ENCODE measurements at regions not wholly inside any gene's neighbourhood (a gene's known extent, or its start where the extent isn't known, plus 50 kb on each side); places are given as distances from the start of the nearest gene placed in this dataset.

- no peak for DNase-seq
- no peak overlapping the region for H3K4me3 Mint-ChIP-seq
- no peak for ATAC-seq (replicated peaks)
- H3K27ac Mint-ChIP-seq, result no peak overlapping the region
- no peaks in the 10 kb centered on the region for H3K36me3 Mint-ChIP-seq (ENCODE audit: insufficient read depth)
- peaks cover 0 to 6% of the 10 kb centered on the region in 2 donors for H3K27me3 Mint-ChIP-seq
- H3K9me3 Mint-ChIP-seq, result peaks cover 0 to 2% of the 10 kb centered on the region in 2 donors
- H3K4me1 Mint-ChIP-seq (ENCODE audit: low read depth in 2 of 2), result no peaks in the 10 kb centered on the region
Observed at GRCh38 chr20:40232756-40233155, 456.3 kb downstream of the MAFB start.

DNA sequence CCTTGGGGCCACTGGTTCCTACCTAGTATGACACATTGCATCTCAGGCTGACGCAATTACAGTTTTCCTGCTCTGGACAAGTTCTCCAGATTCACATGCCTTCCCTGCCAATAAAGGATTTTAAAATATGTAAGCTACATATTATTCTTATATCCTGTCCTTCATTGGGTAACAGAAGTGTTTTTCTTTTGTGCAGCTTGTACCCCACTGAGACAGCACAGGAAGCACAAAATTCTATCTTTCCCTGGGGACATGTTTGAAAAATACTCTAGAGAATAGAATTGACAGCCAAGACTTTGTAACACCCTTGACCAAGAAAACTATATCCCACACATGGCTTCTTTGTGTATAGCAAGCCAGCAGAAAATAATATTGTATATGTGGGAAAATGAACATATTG is 456.8 kb downstream of the MAFB start:
- H3K4me1 Mint-ChIP-seq (ENCODE audit: low read depth in 2 of 2), result no peaks in the 10 kb centered on the region
- no peak overlapping the region for H3K27ac Mint-ChIP-seq
- H3K36me3 Mint-ChIP-seq (ENCODE audit: insufficient read depth), result no peaks in the 10 kb centered on the region
- H3K27me3 Mint-ChIP-seq, result peaks cover 0 to 6% of the 10 kb centered on the region in 2 donors
- ATAC-seq (replicated peaks) (no peak), DNase-seq (no peak)
- peaks cover 0 to 2% of the 10 kb centered on the region in 2 donors for H3K9me3 Mint-ChIP-seq
- no peak overlapping the region for H3K4me3 Mint-ChIP-seq

DNA sequence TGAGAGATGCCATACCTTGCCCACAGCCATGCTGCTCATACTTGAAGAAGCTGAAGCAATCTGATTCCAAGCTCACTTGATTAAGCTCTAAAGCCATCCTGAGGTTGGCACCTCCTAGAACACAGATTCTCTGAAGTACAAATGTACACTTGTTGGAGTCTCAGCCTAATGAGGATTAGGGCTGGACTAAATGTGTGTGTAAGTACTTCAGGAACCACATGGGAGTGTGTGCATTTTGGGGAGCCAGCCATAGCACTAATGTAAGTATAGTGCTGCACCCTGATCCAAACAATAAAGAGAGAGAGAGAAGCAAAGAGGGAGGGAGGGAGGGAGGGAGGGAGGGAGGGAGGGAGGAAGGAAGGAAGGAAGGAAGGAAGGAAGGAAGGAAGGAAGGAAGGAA is 458.6 kb downstream of the MAFB start:
- no peaks in the 10 kb centered on the region for H3K36me3 Mint-ChIP-seq (ENCODE audit: insufficient read depth)
- no peak overlapping the region for H3K27ac Mint-ChIP-seq
- DNase-seq (no peak), ATAC-seq (replicated peaks) (no peak)
- H3K9me3 Mint-ChIP-seq, result peaks cover 0 to 2% of the 10 kb centered on the region in 2 donors
- H3K4me1 Mint-ChIP-seq (ENCODE audit: low read depth in 2 of 2), result no peaks in the 10 kb centered on the region
- no peak overlapping the region for H3K4me3 Mint-ChIP-seq
- peaks cover 0 to 6% of the 10 kb centered on the region in 2 donors for H3K27me3 Mint-ChIP-seq

DNA sequence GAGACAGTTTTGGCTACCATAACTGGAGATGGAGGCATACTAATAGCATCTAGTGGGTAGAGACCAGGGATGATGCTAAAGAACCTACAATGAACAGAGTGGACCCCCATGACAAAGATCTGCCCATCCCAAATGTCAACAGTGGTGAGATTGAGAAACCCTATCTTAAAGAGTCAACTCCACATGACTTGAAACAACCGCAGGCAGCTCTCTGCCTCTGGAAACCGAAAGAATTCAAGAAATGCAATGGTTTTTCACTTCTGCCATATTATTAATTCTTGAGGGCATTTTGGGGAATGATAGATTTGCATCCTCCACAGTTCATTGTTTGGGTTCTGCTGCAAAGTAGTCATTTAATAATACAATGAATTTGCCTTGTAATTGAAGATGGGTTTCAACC is 463.4 kb downstream of the MAFB start:
- Mint-ChIP-seq H3K4me3 (no peak overlapping the region), H3K9me3 (peaks cover 0 to 2% of the 10 kb centered on the region in 2 donors), H3K36me3 (ENCODE audit: insufficient read depth) (no peaks in the 10 kb centered on the region), H3K4me1 (ENCODE audit: low read depth in 2 of 2) (no peaks in the 10 kb centered on the region), H3K27me3 (peaks cover 0 to 14% of the 10 kb centered on the region in 2 donors), H3K27ac (no peak overlapping the region)
- DNase-seq (no peak), ATAC-seq (replicated peaks) (no peak)

DNA sequence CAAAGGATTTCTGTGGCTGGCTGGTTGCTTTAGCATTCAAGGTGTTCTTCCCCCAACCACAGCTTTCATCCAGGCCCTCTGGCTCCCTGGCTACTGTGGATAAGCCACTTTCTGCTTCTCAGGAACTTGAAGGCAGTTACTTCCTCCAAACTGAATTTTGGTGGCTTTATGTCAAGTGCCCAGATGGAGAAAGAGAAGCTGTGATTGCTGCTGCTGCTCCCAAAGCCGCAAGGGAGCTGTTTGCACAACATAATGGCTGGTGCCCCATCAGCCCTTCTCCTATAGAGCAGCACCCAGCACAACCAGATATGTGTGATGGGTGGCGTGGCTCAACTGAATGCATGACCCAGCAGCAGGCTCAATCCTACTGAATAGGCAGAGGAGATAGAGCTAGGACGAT is 465.2 kb downstream of the MAFB start:
- H3K27ac Mint-ChIP-seq, result no peak overlapping the region
- H3K4me3 Mint-ChIP-seq, result no peak overlapping the region
- no peaks in the 10 kb centered on the region for H3K9me3 Mint-ChIP-seq
- H3K4me1 Mint-ChIP-seq (ENCODE audit: low read depth in 2 of 2), result no peaks in the 10 kb centered on the region
- H3K27me3 Mint-ChIP-seq, result peaks cover 0 to 14% of the 10 kb centered on the region in 2 donors
- DNase-seq (no peak), ATAC-seq (replicated peaks) (no peak)
- H3K36me3 Mint-ChIP-seq (ENCODE audit: insufficient read depth), result no peaks in the 10 kb centered on the region

DNA sequence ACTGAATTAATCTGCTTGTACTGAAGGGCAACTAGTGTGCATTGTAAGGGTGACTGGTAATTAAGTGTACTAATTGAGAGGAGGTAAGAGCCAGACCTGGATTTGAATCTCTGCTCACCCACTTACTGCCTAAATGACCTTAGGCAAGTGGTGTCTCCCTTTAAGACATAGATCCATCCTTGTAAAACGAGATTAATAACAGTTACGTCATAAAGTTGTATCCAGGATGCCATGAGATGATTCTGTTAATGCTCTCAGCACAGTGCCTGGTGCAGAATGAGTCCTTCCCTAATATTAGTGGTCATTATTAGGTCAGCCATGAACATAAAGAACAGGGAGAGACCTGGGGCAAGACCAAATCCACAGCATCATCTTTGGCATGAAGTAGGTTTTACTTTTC is 470.1 kb downstream of the MAFB start:
- Mint-ChIP-seq H3K4me1 (ENCODE audit: low read depth in 2 of 2) (no peaks in the 10 kb centered on the region), H3K27me3 (peaks cover 0 to 15% of the 10 kb centered on the region in 2 donors), H3K36me3 (ENCODE audit: insufficient read depth) (no peaks in the 10 kb centered on the region), H3K27ac (no peak overlapping the region), H3K9me3 (peaks cover 0 to 5% of the 10 kb centered on the region in 2 donors), H3K4me3 (no peak overlapping the region)
- no peak for ATAC-seq (replicated peaks)
- DNase-seq, result no peak

DNA sequence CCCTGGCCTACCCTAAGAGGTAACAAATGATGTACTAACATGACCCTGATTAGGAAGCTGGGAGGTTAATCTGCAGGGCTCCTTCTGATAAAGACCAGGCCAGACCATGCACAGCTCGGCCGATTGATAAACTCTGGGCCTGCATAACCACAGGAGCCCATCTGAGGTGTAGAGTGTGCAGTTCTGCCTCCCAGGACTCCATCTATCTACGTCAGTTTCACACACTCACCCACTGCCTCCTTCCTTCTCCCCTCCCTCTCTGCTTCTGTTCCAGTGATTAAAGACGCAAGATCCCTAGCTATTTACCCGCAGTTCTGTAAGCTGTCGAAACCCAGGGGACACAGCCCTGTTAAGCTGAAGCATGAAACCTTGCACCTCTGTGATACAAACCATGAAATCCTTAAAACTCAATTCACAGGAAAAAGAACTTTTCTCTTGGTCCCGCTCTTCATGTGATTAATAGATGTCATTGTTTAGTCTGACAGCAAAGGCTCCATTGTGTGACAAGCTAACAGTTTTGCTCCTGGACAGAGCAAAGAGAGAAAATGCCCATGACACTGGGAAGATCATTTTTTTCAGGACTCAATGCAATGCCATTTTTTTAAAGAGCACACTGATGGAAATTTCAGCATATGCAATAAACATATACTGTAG is 470.6 kb downstream of the MAFB start:
- Mint-ChIP-seq H3K9me3 (peaks cover 0 to 5% of the 10 kb centered on the region in 2 donors), H3K27me3 (peaks cover 0 to 15% of the 10 kb centered on the region in 2 donors), H3K4me1 (ENCODE audit: low read depth in 2 of 2) (no peaks in the 10 kb centered on the region), H3K27ac (no peak overlapping the region), H3K4me3 (no peak overlapping the region), H3K36me3 (ENCODE audit: insufficient read depth) (no peaks in the 10 kb centered on the region)
- DNase-seq (no peak), ATAC-seq (replicated peaks) (no peak)

DNA sequence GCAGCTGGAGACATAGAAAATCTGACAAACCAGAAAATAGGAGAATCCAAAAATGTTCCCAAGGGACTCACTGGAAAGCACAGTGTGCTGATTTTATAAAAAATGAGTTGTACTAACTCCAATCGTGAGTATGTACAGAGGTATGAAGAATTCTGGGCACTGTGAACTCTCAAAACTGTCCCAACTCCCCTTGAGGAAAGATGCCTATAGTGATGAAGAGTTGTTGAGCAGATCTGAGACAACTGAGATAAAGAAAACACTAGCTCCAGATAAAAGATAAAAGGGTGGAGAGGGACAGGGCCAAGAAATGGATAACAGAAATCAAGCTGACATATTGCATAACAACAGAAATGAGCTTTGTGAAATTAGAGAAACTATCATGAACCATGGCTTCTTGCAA is 481.4 kb downstream of the MAFB start:
- no peaks in the 10 kb centered on the region for H3K4me1 Mint-ChIP-seq (ENCODE audit: low read depth in 2 of 2)
- DNase-seq, result no peak
- no peak overlapping the region for H3K27ac Mint-ChIP-seq
- no peak overlapping the region for H3K4me3 Mint-ChIP-seq
- H3K36me3 Mint-ChIP-seq (ENCODE audit: insufficient read depth), result no peaks in the 10 kb centered on the region
- no peak for ATAC-seq (replicated peaks)
- H3K27me3 Mint-ChIP-seq, result peaks cover 7 to 20% of the 10 kb centered on the region in 2 donors
- H3K9me3 Mint-ChIP-seq, result peaks cover 0 to 4% of the 10 kb centered on the region in 2 donors

DNA sequence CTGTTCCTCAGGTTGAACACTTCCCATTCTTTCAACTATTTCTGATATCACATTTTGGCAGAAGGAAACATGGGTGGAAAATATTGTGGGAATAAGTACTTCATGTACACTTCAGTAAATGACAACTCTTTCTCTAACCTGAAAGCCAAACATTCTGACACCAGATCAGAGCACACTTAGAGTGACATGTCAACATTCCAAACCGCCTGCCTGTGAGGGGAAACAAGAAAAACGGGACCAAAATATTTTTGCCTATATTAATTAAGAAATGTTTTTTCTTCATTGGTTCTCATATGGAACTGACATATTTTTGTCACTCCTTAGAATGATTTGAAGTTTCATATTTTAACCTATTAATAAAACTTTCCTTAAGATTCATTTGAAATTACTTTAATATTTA is 483.1 kb downstream of the MAFB start:
- DNase-seq (no peak), ATAC-seq (replicated peaks) (no peak)
- Mint-ChIP-seq H3K4me1 (ENCODE audit: low read depth in 2 of 2) (no peaks in the 10 kb centered on the region), H3K9me3 (peaks cover 0 to 4% of the 10 kb centered on the region in 2 donors), H3K27me3 (peaks cover 7 to 30% of the 10 kb centered on the region in 2 donors), H3K27ac (no peak overlapping the region), H3K4me3 (no peak overlapping the region), H3K36me3 (ENCODE audit: insufficient read depth) (no peaks in the 10 kb centered on the region)

DNA sequence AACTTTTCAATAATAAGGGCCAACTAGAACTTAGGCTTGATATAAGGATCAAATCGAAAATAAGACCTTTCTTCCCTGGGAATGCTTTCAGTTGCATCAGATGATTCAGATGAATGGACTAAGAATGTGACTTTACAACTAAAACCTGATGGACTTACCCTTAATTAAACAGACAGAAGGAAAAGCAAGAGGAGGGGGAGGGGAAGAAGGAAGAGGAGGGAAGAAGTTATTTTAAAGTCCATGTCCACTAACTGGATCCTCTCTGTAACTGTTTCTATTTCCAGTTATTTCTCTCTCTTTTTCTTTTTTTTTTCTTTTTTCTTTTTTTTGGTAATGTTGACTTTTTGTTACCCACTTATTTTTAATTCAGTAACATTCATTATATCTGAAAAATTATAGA is 486.0 kb downstream of the MAFB start:
- ATAC-seq (replicated peaks), result no peak
- Mint-ChIP-seq H3K4me1 (ENCODE audit: low read depth in 2 of 2) (no peaks in the 10 kb centered on the region), H3K4me3 (no peak overlapping the region), H3K27ac (no peak overlapping the region), H3K9me3 (no peaks in the 10 kb centered on the region), H3K27me3 (peaks cover 7 to 30% of the 10 kb centered on the region in 2 donors), H3K36me3 (ENCODE audit: insufficient read depth) (no peaks in the 10 kb centered on the region)
- no peak for DNase-seq

- no peaks in the 10 kb centered on the region for H3K4me1 Mint-ChIP-seq (ENCODE audit: low read depth in 2 of 2)
- DNase-seq, result no peak
- no peak for ATAC-seq (replicated peaks)
- no peaks in the 10 kb centered on the region for H3K9me3 Mint-ChIP-seq
- no peaks in the 10 kb centered on the region for H3K36me3 Mint-ChIP-seq (ENCODE audit: insufficient read depth)
- no peak overlapping the region for H3K4me3 Mint-ChIP-seq
- no peak overlapping the region for H3K27ac Mint-ChIP-seq
- H3K27me3 Mint-ChIP-seq, result peaks cover 0 to 10% of the 10 kb centered on the region in 2 donors
Observed at GRCh38 chr20:40197691-40198090, 491.3 kb downstream of the MAFB start.

GRCh38 chr20:40196846-40197436 is 492.1 kb downstream of the MAFB start:
- Mint-ChIP-seq H3K9me3 (no peaks in the 10 kb centered on the region), H3K36me3 (ENCODE audit: insufficient read depth) (no peaks in the 10 kb centered on the region), H3K4me1 (ENCODE audit: low read depth in 2 of 2) (no peaks in the 10 kb centered on the region), H3K4me3 (no peak overlapping the region), H3K27me3 (peaks cover 0 to 3% of the 10 kb centered on the region in 2 donors), H3K27ac (no peak overlapping the region)
- DNase-seq (no peak), ATAC-seq (replicated peaks) (no peak)

- H3K27me3 Mint-ChIP-seq, result no peaks in the 10 kb centered on the region
- no peaks in the 10 kb centered on the region for H3K9me3 Mint-ChIP-seq
- H3K36me3 Mint-ChIP-seq (ENCODE audit: insufficient read depth), result no peaks in the 10 kb centered on the region
- no peak for DNase-seq
- H3K4me3 Mint-ChIP-seq, result no peak overlapping the region
- ATAC-seq (replicated peaks), result no peak
- no peaks in the 10 kb centered on the region for H3K4me1 Mint-ChIP-seq (ENCODE audit: low read depth in 2 of 2)
- H3K27ac Mint-ChIP-seq, result no peak overlapping the region
Observed at GRCh38 chr20:40195742-40196141, 493.3 kb downstream of the MAFB start.

GRCh38 chr20:40192529-40192928 is 496.5 kb downstream of the MAFB start:
- no peak overlapping the region for H3K27ac Mint-ChIP-seq
- no peak overlapping the region for H3K4me3 Mint-ChIP-seq
- ATAC-seq (replicated peaks), result no peak
- no peak for DNase-seq
- no peaks in the 10 kb centered on the region for H3K36me3 Mint-ChIP-seq (ENCODE audit: insufficient read depth)
- H3K27me3 Mint-ChIP-seq, result peaks cover 0 to 14% of the 10 kb centered on the region in 2 donors
- H3K4me1 Mint-ChIP-seq (ENCODE audit: low read depth in 2 of 2), result no peaks in the 10 kb centered on the region
- H3K9me3 Mint-ChIP-seq, result no peaks in the 10 kb centered on the region
